Astrocyte (in vitro differentiated cells and primary cell): ENCODE measurements at regions not wholly inside any gene's neighbourhood (a gene's known extent, or its start where the extent isn't known, plus 50 kb on each side); places are given as distances from the start of the nearest gene placed in this dataset.

ENCODE experiments used
- DNase-seq: peaks from one replicate; pipeline ENCODE4 v3.0.0-alpha.2; 2010; ENCODE audit warnings: low read depth
- FAIRE-seq: peaks from 2 replicates; lab custom pipeline; 2011; peaks lifted over from hg19 to GRCh38; lab: Jason Lieb, UNC
- H2AFZ ChIP-seq: 2 replicates; pipeline ENCODE4 v1.6.0; 2012; ENCODE audit warnings: low read depth, low read length, inconsistent platforms
- H3K27ac ChIP-seq: 2 replicates; pipeline ENCODE4 v1.5.1; 2011; ENCODE audit warnings: low read depth, low read length, inconsistent platforms
- H3K27me3 ChIP-seq: 2 replicates; pipeline ENCODE4 v1.6.0; 2011; ENCODE audit warnings: low read length, inconsistent platforms; ENCODE audit not compliant: insufficient read depth
- H3K36me3 ChIP-seq: 2 replicates; pipeline ENCODE4 v1.5.1; 2011; ENCODE audit warnings: low read length, inconsistent platforms; ENCODE audit not compliant: insufficient read depth
- H3K4me1 ChIP-seq: 2 replicates; pipeline ENCODE4 v1.5.1; 2011; ENCODE audit warnings: low read length, inconsistent platforms; ENCODE audit not compliant: insufficient read depth
- H3K4me2 ChIP-seq: 2 replicates; pipeline ENCODE4 v1.6.0; 2012; ENCODE audit warnings: low read length, inconsistent platforms
- H3K4me3 ChIP-seq: 2 replicates; pipeline ENCODE4 v1.5.1; 2011; ENCODE audit warnings: low read depth, mild to moderate bottlenecking, low read length, inconsistent platforms; ENCODE audit not compliant: insufficient read depth
- H3K79me2 ChIP-seq: 2 replicates; pipeline ENCODE4 v1.6.0; 2012; ENCODE audit warnings: mild to moderate bottlenecking, low read length, inconsistent platforms; ENCODE audit not compliant: insufficient read depth
- H3K9ac ChIP-seq: 2 replicates; pipeline ENCODE4 v1.6.0; 2012; ENCODE audit warnings: mild to moderate bottlenecking, low read length, inconsistent platforms
- H3K9me3 ChIP-seq: 2 replicates; pipeline ENCODE4 v1.5.1; 2012; ENCODE audit warnings: low read depth, mild to moderate bottlenecking, low read length, inconsistent platforms; ENCODE audit not compliant: insufficient read depth
- H4K20me1 ChIP-seq: 2 replicates; pipeline ENCODE4 v1.6.0; 2012; ENCODE audit warnings: low read length, inconsistent platforms; ENCODE audit not compliant: insufficient read depth
- H3K27ac Mint-ChIP-seq: one replicate; pipeline ENCODE4 v1.8.0; 2021; ENCODE audit warnings: mild to moderate bottlenecking, mixed read lengths; ENCODE audit not compliant: unreplicated experiment
- H3K27me3 Mint-ChIP-seq: one replicate; pipeline ENCODE4 v1.8.0; 2021; ENCODE audit warnings: low read depth, mixed read lengths; ENCODE audit not compliant: unreplicated experiment
- H3K36me3 Mint-ChIP-seq: one replicate; pipeline ENCODE4 v1.8.0; 2021; ENCODE audit warnings: low read depth, mixed read lengths; ENCODE audit not compliant: unreplicated experiment
- H3K4me1 Mint-ChIP-seq: one replicate; pipeline ENCODE4 v1.8.0; 2021; ENCODE audit warnings: low read depth, mixed read lengths; ENCODE audit not compliant: unreplicated experiment
- H3K4me3 Mint-ChIP-seq: one replicate; pipeline ENCODE4 v1.8.0; 2021; ENCODE audit warnings: mild to moderate bottlenecking, moderate library complexity, mixed read lengths; ENCODE audit not compliant: unreplicated experiment
- H3K9me3 Mint-ChIP-seq: one replicate; pipeline ENCODE4 v1.8.0; 2021; ENCODE audit warnings: mild to moderate bottlenecking, mixed read lengths; ENCODE audit not compliant: unreplicated experiment
- CTCF ChIP-seq: IDR thresholded peaks from 2 replicates; pipeline ENCODE4 v1.5.1; 2011; ENCODE audit warnings: low read depth, mild to moderate bottlenecking, inconsistent platforms, low read length, moderate library complexity; ENCODE audit not compliant: insufficient read depth
- EZH2 ChIP-seq: IDR thresholded peaks from 2 replicates; pipeline ENCODE4 v1.6.1; 2012; ENCODE audit warnings: mild to moderate bottlenecking, low read length, inconsistent platforms; ENCODE audit not compliant: insufficient read depth

GRCh38 chr20:55103188-55103587 is 627.8 kb downstream of the DOK5 start:
- H4K20me1 ChIP-seq = no peaks in the 10 kb centered on the region
- FAIRE-seq (no peak), DNase-seq (no peak)
- Mint-ChIP-seq H3K4me3 (no peak overlapping the region), H3K27me3 (no peaks in the 10 kb centered on the region), H3K9me3 (peaks cover 6% of the 10 kb centered on the region), H3K4me1 (no peaks in the 10 kb centered on the region), H3K27ac (no peak overlapping the region), H3K36me3 (no peaks in the 10 kb centered on the region)
- no peaks in the 10 kb centered on the region for H3K4me1 ChIP-seq
- no peaks in the 10 kb centered on the region for H3K27me3 ChIP-seq
- H3K4me2 ChIP-seq = no peak overlapping the region
- TF ChIP-seq EZH2 (no peak), CTCF (no peak)
- H2AFZ ChIP-seq = no peak overlapping the region
- no peak overlapping the region for H3K27ac ChIP-seq
- H3K79me2 ChIP-seq = no peaks in the 10 kb centered on the region
- H3K9ac ChIP-seq = no peak overlapping the region
- no peaks in the 10 kb centered on the region for H3K9me3 ChIP-seq
- H3K36me3 ChIP-seq = no peaks in the 10 kb centered on the region
- H3K4me3 ChIP-seq = no peak overlapping the region

GRCh38 chr20:55099251-55099650 is 623.9 kb downstream of the DOK5 start:
- H3K27ac ChIP-seq = no peak overlapping the region
- no peaks in the 10 kb centered on the region for H4K20me1 ChIP-seq
- H3K9me3 ChIP-seq = no peaks in the 10 kb centered on the region
- no peaks in the 10 kb centered on the region for H3K4me1 ChIP-seq
- no peaks in the 10 kb centered on the region for H3K79me2 ChIP-seq
- Mint-ChIP-seq H3K27me3 (no peaks in the 10 kb centered on the region), H3K27ac (no peak overlapping the region), H3K9me3 (peaks cover under 1% of the 10 kb centered on the region), H3K4me3 (no peak overlapping the region), H3K36me3 (no peaks in the 10 kb centered on the region), H3K4me1 (no peaks in the 10 kb centered on the region)
- H3K36me3 ChIP-seq = no peaks in the 10 kb centered on the region
- no peak overlapping the region for H2AFZ ChIP-seq
- H3K9ac ChIP-seq = no peak overlapping the region
- no peak overlapping the region for H3K4me3 ChIP-seq
- FAIRE-seq = no peak
- DNase-seq = no peak
- no peak overlapping the region for H3K4me2 ChIP-seq
- TF ChIP-seq CTCF (no peak), EZH2 (no peak)
- no peaks in the 10 kb centered on the region for H3K27me3 ChIP-seq

- no peak overlapping the region for H3K4me3 ChIP-seq
- no peaks in the 10 kb centered on the region for H3K79me2 ChIP-seq
- no peak overlapping the region for H2AFZ ChIP-seq
- no peaks in the 10 kb centered on the region for H3K36me3 Mint-ChIP-seq
- no peaks in the 10 kb centered on the region for H3K27me3 Mint-ChIP-seq
- H3K27ac ChIP-seq = no peak overlapping the region
- H3K27me3 ChIP-seq = no peaks in the 10 kb centered on the region
- H3K36me3 ChIP-seq = no peaks in the 10 kb centered on the region
- H4K20me1 ChIP-seq = no peaks in the 10 kb centered on the region
- TF ChIP-seq EZH2 (no peak), CTCF (no peak)
- H3K4me2 ChIP-seq = no peak overlapping the region
- no peaks in the 10 kb centered on the region for H3K4me1 Mint-ChIP-seq
- H3K9ac ChIP-seq = no peak overlapping the region
- H3K9me3 ChIP-seq = no peaks in the 10 kb centered on the region
- no peak overlapping the region for H3K4me3 Mint-ChIP-seq
- no peaks in the 10 kb centered on the region for H3K4me1 ChIP-seq
- no peaks in the 10 kb centered on the region for H3K9me3 Mint-ChIP-seq
- no peak for DNase-seq
- no peak overlapping the region for H3K27ac Mint-ChIP-seq
- no peak for FAIRE-seq
These were observed 622.2 kb downstream of the DOK5 start for GRCh38 chr20:55097621-55098020.
